Astrocyte (in vitro differentiated cells and primary cell): ENCODE measurements at regions not wholly inside any gene's neighbourhood (a gene's known extent, or its start where the extent isn't known, plus 50 kb on each side); places are given as distances from the start of the nearest gene placed in this dataset.

Source experiments
- EZH2 ChIP-seq: IDR thresholded peaks from 2 replicates; pipeline ENCODE4 v1.6.1; 2012; ENCODE audit warnings: mild to moderate bottlenecking, low read length, inconsistent platforms; ENCODE audit not compliant: insufficient read depth
- TF ChIP-seq, protein P1 (sequence below): IDR thresholded peaks from 2 replicates; pipeline ENCODE4 v1.5.1; 2011; ENCODE audit warnings: low read depth, mild to moderate bottlenecking, inconsistent platforms, low read length, moderate library complexity; ENCODE audit not compliant: insufficient read depth

DNA sequence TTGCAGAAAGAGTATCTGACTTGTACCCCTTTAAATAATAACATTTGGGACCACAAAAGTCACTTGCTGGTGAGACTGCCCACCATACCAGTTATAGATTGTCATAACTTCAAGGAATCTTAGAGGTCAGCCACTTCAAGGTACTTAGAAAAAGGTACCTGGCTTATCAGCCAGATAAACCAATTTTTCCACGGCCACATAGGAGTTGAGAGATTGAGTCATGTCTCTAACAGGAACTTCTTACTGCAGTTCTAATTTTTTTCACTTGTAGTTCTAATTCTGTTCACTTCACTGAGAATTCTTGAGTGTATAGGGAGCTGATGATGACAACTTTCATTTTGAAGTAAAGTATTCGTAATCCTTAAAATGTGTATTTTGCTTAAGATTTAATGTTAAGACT, 317.1 kb upstream of the CBLB start:
- TF ChIP-seq, protein P1, sequence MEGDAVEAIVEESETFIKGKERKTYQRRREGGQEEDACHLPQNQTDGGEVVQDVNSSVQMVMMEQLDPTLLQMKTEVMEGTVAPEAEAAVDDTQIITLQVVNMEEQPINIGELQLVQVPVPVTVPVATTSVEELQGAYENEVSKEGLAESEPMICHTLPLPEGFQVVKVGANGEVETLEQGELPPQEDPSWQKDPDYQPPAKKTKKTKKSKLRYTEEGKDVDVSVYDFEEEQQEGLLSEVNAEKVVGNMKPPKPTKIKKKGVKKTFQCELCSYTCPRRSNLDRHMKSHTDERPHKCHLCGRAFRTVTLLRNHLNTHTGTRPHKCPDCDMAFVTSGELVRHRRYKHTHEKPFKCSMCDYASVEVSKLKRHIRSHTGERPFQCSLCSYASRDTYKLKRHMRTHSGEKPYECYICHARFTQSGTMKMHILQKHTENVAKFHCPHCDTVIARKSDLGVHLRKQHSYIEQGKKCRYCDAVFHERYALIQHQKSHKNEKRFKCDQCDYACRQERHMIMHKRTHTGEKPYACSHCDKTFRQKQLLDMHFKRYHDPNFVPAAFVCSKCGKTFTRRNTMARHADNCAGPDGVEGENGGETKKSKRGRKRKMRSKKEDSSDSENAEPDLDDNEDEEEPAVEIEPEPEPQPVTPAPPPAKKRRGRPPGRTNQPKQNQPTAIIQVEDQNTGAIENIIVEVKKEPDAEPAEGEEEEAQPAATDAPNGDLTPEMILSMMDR = no peak
- no peak for TF ChIP-seq EZH2
